GM12892 (cell line): ENCODE measurements at regions not wholly inside any gene's neighbourhood (a gene's known extent, or its start where the extent isn't known, plus 50 kb on each side); places are given as distances from the start of the nearest gene placed in this dataset.

Experiments
- POLR2A ChIP-seq: IDR thresholded peaks from 2 replicates; pipeline ENCODE4 v1.6.1; 2011; ENCODE audit warnings: low read depth, low read length, control low read depth
- POLR2AphosphoS5 ChIP-seq: IDR thresholded peaks from 2 replicates; pipeline ENCODE4 v1.6.1; 2011; ENCODE audit warnings: low read depth, low read length, control low read depth
- TAF1 ChIP-seq: IDR thresholded peaks from 2 replicates; pipeline ENCODE4 v1.6.1; 2011; ENCODE audit warnings: low read depth, mild to moderate bottlenecking, control low read depth, low read length, borderline replicate concordance

GRCh38 chr19:28980236-28980868, 232.6 kb downstream of the UQCRFS1 start:
- no peak for TF ChIP-seq TAF1
- no peak for TF ChIP-seq POLR2AphosphoS5
- no peak for TF ChIP-seq POLR2A
